ENCODE measurements at regions not wholly inside any gene's neighbourhood (a gene's known extent, or its start where the extent isn't known, plus 50 kb on each side); places are given as distances from the start of the nearest gene placed in this dataset.

GRCh38 chr9:1604942-1605560, 410.1 kb upstream of the SMARCA2 start:
- H3K27ac ChIP-seq (ENCODE audit: low read depth, low read length, poor library complexity, severe bottlenecking): no peak overlapping the region
- H3K4me1 ChIP-seq (ENCODE audit: insufficient read depth, low read length, poor library complexity, severe bottlenecking): no peaks in the 10 kb centered on the region
- no peaks in the 10 kb centered on the region for H3K9me3 ChIP-seq (ENCODE audit: low read length)
- peak; percentile 42 for DNase-seq (ENCODE audit: low spot score)
- TF ChIP-seq EZH2phosphoT487 (IDR thresholded peaks at IDR 0.05; ENCODE audit: borderline replicate concordance, low read depth, low read length) (no peak), CTCF (conservative IDR thresholded peaks at IDR 0.05; ENCODE audit: low read length) (peak; percentile 81)
- no peak overlapping the region for H3K4me2 ChIP-seq (ENCODE audit: low read length)
- intact Hi-C loops (cut with micrococcal nuclease; ENCODE audit: unreplicated experiment): loop anchor here (5.0 to 10.0 kb wide), 2 partner anchors 140 to 588 kb away; no protein-coding TSS in a partner anchor
- no peaks in the 10 kb centered on the region for H3K36me3 ChIP-seq (ENCODE audit: insufficient read depth, low read length)
- CTCF ChIA-PET (ENCODE audit: unreplicated experiment): no interaction called here
- H2AFZ ChIP-seq (ENCODE audit: low read length): no peak overlapping the region
- H3K4me3 ChIP-seq (ENCODE audit: low read depth, low read length, poor library complexity, severe bottlenecking): no peak overlapping the region
- POLR2A ChIA-PET: no interaction called here
- no TSS peak for BruUV-seq (replicated peaks)
- H4K20me1 ChIP-seq (ENCODE audit: insufficient read depth, low read length): no peaks in the 10 kb centered on the region
- no peaks in the 10 kb centered on the region for H3K79me2 ChIP-seq (ENCODE audit: insufficient read depth, low read depth, low read length)
- H3K9me2 ChIP-seq (ENCODE audit: insufficient read depth, low read length): no peaks in the 10 kb centered on the region

GRCh38 chr9:1606253-1606652, 408.9 kb upstream of the SMARCA2 start:
- no TSS peak for BruUV-seq (replicated peaks)
- H3K4me2 ChIP-seq (ENCODE audit: low read length): no peak overlapping the region
- no peak overlapping the region for H3K27ac ChIP-seq (ENCODE audit: low read depth, low read length, poor library complexity, severe bottlenecking)
- no peaks in the 10 kb centered on the region for H3K9me3 ChIP-seq (ENCODE audit: low read length)
- intact Hi-C loops (cut with micrococcal nuclease; ENCODE audit: unreplicated experiment): loop anchor here (5.0 to 10.0 kb wide), 2 partner anchors 141 to 589 kb away; no protein-coding TSS in a partner anchor
- ChIA-PET POLR2A (interaction anchor here (0.7 kb wide), 1 partner anchor 1137 kb away, joined by 3 read pairs; no protein-coding TSS in a partner anchor), CTCF (ENCODE audit: unreplicated experiment) (no interaction called here)
- no peak overlapping the region for H3K4me3 ChIP-seq (ENCODE audit: low read depth, low read length, poor library complexity, severe bottlenecking)
- H4K20me1 ChIP-seq (ENCODE audit: insufficient read depth, low read length): no peaks in the 10 kb centered on the region
- no peaks in the 10 kb centered on the region for H3K9me2 ChIP-seq (ENCODE audit: insufficient read depth, low read length)
- H3K4me1 ChIP-seq (ENCODE audit: insufficient read depth, low read length, poor library complexity, severe bottlenecking): no peaks in the 10 kb centered on the region
- TF ChIP-seq EZH2phosphoT487 (IDR thresholded peaks at IDR 0.05; ENCODE audit: borderline replicate concordance, low read depth, low read length) (no peak), CTCF (conservative IDR thresholded peaks at IDR 0.05; ENCODE audit: low read length) (no peak)
- H3K36me3 ChIP-seq (ENCODE audit: insufficient read depth, low read length): no peaks in the 10 kb centered on the region
- no peak for DNase-seq (ENCODE audit: low spot score)
- no peaks in the 10 kb centered on the region for H3K79me2 ChIP-seq (ENCODE audit: insufficient read depth, low read depth, low read length)
- H2AFZ ChIP-seq (ENCODE audit: low read length): no peak overlapping the region

GRCh38 chr9:1612886-1613285, 402.3 kb upstream of the SMARCA2 start:
- TF ChIP-seq EZH2phosphoT487 (IDR thresholded peaks at IDR 0.05; ENCODE audit: borderline replicate concordance, low read depth, low read length) (no peak), CTCF (conservative IDR thresholded peaks at IDR 0.05; ENCODE audit: low read length) (no peak)
- POLR2A ChIA-PET: no interaction called here

More at GRCh38 chr9:1612886-1613285, 402.3 kb upstream of the SMARCA2 start:
- Histone ChIP-seq H3K27ac (ENCODE audit: low read depth, low read length, poor library complexity, severe bottlenecking) (no peak overlapping the region), H3K9me3 (ENCODE audit: low read length) (no peaks in the 10 kb centered on the region), H3K4me3 (ENCODE audit: low read depth, low read length, poor library complexity, severe bottlenecking) (no peak overlapping the region), H3K4me1 (ENCODE audit: insufficient read depth, low read length, poor library complexity, severe bottlenecking) (no peaks in the 10 kb centered on the region), H3K79me2 (ENCODE audit: insufficient read depth, low read depth, low read length) (no peaks in the 10 kb centered on the region), H2AFZ (ENCODE audit: low read length) (no peak overlapping the region), H3K9me2 (ENCODE audit: insufficient read depth, low read length) (no peaks in the 10 kb centered on the region), H3K36me3 (ENCODE audit: insufficient read depth, low read length) (no peaks in the 10 kb centered on the region), H3K4me2 (ENCODE audit: low read length) (no peak overlapping the region), H4K20me1 (ENCODE audit: insufficient read depth, low read length) (no peaks in the 10 kb centered on the region)
- intact Hi-C loops (cut with micrococcal nuclease; ENCODE audit: unreplicated experiment): no loop called here
- BruUV-seq (replicated peaks): no TSS peak
- CTCF ChIA-PET (ENCODE audit: unreplicated experiment): no interaction called here
- no peak for DNase-seq (ENCODE audit: low spot score)

Measured in OCI-LY7 (cell line).